ENCODE measurements at regions not wholly inside any gene's neighbourhood (a gene's known extent, or its start where the extent isn't known, plus 50 kb on each side); places are given as distances from the start of the nearest gene placed in this dataset.

DNA sequence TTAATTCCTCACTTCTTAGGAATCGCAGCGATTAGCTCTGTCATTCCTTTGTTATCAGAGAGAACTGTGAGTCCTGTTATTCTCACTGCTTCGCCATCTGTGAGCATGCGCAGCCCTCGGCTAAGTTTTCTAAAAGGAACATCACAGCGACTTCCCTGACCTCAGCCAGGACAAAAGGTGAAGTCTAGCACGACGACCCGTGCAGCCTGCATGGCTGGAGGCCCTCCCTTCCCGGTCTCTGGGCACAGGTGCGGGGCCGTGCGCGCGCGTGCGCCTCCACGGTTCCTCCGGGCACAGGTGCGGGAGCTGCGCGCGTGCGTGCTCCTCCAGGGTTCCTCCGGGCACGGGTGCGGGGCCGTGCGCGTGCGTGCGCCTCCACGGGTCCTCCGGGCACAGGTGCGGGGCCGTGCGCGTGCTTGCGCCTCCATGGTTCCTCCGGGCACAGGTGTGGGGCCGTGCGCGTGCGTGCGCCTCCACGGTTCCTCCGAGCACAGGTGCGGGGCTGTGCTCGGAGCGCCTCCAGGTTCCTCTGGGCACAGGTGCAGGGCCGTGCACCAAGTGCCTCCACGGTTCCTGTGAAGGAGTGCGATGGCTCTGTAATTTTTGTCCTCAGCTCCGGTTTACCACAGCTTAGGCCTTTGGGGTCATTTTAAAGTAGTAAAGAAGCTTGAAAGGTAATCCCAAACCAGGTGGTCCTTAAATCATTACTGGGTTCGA, 212.3 kb downstream of the ERMARD start:
- no peaks in the 10 kb centered on the region for H3K9me3 ChIP-seq (ENCODE audit: control insufficient read depth in 4 of 4, insufficient read depth in 3 of 4, low read length in 3 of 4)
- no peak overlapping the region for H3K27ac ChIP-seq (ENCODE audit: low read depth in 1 of 2, low read length in 1 of 2)
- no peak overlapping the region for H3K4me3 ChIP-seq
- no peak for ATAC-seq (ENCODE audit: insufficient read depth, low FRiP score)
- no peak for TF ChIP-seq CTCF (IDR thresholded peaks at IDR 0.05; ENCODE audit: control extremely low read depth, extremely low read depth)
- 92 to 95% methylated on average over 55 of the region's 55 CpGs for WGBS, 2 donors
- H3K9ac ChIP-seq (ENCODE audit: insufficient read depth in 1 of 2, low read length in 2 of 2): no peak overlapping the region
- no peaks in the 10 kb centered on the region for H3K36me3 ChIP-seq (ENCODE audit: control insufficient read depth in 4 of 4, insufficient read depth in 4 of 4, low read length in 4 of 4)
- H3K27me3 ChIP-seq (ENCODE audit: control insufficient read depth in 3 of 3, insufficient read depth in 3 of 3, low read length in 2 of 3): peaks cover 0 to 37% (median 4%) of the 10 kb centered on the region in 3 donors
- H3K4me1 ChIP-seq (ENCODE audit: control insufficient read depth in 5 of 5, insufficient read depth in 5 of 5, low read length in 5 of 5): peaks cover 0 to 12% (median 0%) of the 10 kb centered on the region in 5 donors
- no peak for DNase-seq

DNA sequence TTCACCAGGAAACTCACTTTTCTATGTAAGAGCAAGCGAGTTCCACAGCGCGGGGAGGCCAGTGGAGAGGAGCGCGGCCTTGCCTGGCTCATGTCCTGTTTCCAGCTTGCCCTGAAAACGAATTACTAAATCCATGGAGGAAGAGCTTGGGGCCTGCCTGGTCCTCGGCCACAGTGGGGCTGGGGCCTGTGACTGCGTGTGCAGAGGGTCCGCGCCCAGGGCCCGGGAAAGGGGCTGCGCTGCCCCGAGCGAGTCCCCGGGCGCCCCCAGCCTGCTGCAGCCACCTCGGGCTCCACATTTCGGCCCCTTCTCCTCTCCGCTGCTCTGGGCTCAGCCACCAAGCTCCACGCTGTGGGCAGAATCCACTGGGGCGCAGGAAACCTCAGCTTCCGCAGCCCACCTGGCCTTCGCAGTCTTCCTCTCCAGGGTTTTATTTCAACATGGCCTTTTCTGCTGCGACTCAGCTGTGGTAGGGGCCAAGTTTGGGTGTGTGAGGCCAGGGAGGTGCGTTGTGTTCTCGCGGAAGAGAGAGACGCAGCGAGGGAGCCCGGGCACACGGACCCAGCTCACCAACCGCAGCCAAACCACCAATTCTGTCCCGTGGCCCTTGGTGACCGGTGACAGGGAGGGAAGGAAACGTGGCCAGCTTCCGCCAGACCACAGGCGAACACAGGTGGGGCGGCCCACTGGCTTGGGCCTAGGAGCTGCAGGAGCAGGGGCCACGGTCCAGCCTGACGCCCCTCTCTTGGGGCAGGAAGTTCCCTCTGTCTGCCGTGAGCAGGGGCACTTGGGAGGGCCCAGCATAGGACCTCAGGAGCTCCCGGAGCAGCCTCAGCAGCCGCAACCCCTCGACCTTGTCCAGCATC, 211.4 kb downstream of the ERMARD start:
- ATAC-seq (ENCODE audit: insufficient read depth, low FRiP score) (no peak), DNase-seq (no peak)
- no peak for TF ChIP-seq CTCF (IDR thresholded peaks at IDR 0.05; ENCODE audit: control extremely low read depth, extremely low read depth)
- H3K4me3 ChIP-seq: no peak overlapping the region
- no peak overlapping the region for H3K9ac ChIP-seq (ENCODE audit: insufficient read depth in 1 of 2, low read length in 2 of 2)
- no peak overlapping the region for H3K27ac ChIP-seq (ENCODE audit: low read depth in 1 of 2, low read length in 1 of 2)
- H3K9me3 ChIP-seq (ENCODE audit: control insufficient read depth in 4 of 4, insufficient read depth in 3 of 4, low read length in 3 of 4): peaks cover 0 to 2% (median 0%) of the 10 kb centered on the region in 4 donors
- peaks cover 0 to 39% (median 4%) of the 10 kb centered on the region in 3 donors for H3K27me3 ChIP-seq (ENCODE audit: control insufficient read depth in 3 of 3, insufficient read depth in 3 of 3, low read length in 2 of 3)
- H3K36me3 ChIP-seq (ENCODE audit: control insufficient read depth in 4 of 4, insufficient read depth in 4 of 4, low read length in 4 of 4): no peaks in the 10 kb centered on the region
- H3K4me1 ChIP-seq (ENCODE audit: control insufficient read depth in 5 of 5, insufficient read depth in 5 of 5, low read length in 5 of 5): peaks cover 0 to 12% (median 0%) of the 10 kb centered on the region in 5 donors
- WGBS, 2 donors: 87 to 91% methylated on average over 44 of the region's 44 CpGs

DNA sequence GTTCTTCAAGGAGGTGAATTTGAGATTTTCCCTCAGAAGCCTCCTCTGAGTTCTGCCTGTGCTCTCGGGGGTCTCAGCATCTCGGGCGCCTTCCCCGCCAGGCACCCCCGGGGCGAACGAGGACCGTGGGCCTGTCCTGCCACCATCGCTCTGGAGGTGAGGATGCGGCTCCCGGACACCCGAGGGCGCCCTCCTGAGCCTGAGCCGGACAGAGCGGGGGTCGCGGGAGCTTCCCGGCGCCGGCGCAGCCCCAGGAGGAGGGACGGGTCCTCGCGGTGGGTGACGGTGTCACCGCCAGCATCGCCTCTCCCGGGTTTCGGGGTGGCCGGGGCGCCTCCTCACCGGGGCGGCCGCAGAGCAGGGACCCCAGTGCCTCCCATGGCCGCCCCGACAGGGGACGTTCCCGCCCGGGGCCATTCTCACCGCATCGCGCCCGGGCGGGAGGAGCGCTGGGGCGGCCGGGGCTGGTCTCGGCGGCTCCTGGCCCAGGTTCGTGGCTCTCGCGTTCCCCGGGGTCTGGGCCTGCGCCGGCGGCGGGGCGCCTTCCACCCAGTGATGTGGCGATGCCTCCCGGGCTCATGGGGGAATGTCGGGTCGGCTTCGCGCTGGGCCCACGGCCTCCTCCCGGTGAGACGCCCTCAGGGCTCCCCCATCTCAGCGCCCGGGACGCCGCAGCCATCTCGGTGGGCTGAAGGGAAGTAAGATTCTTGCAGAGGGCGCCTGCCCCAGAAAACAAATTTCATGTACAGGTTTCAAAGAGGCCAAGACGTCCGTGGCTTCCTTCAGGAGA, 210.5 kb downstream of the ERMARD start:
- DNase-seq: peak; percentile 59 to 65 (median 62)

More for the DNA sequence above, 210.5 kb downstream of the ERMARD start:
- TF ChIP-seq CTCF (IDR thresholded peaks at IDR 0.05; ENCODE audit: control extremely low read depth, extremely low read depth): no peak
- ATAC-seq (ENCODE audit: insufficient read depth, low FRiP score): no peak
- 9 to 13% methylated on average over 43 to 75 of the region's 75 CpGs for WGBS, 2 donors
- no peak overlapping the region for H3K27ac ChIP-seq (ENCODE audit: low read depth in 1 of 2, low read length in 1 of 2)
- no peaks in the 10 kb centered on the region for H3K36me3 ChIP-seq (ENCODE audit: control insufficient read depth in 4 of 4, insufficient read depth in 4 of 4, low read length in 4 of 4)
- H3K4me1 ChIP-seq (ENCODE audit: control insufficient read depth in 5 of 5, insufficient read depth in 5 of 5, low read length in 5 of 5): peaks cover 0 to 12% (median 0%) of the 10 kb centered on the region in 5 donors
- peaks cover 0 to 39% (median 4%) of the 10 kb centered on the region in 3 donors for H3K27me3 ChIP-seq (ENCODE audit: control insufficient read depth in 3 of 3, insufficient read depth in 3 of 3, low read length in 2 of 3)
- no peak overlapping the region for H3K4me3 ChIP-seq
- H3K9ac ChIP-seq (ENCODE audit: insufficient read depth in 1 of 2, low read length in 2 of 2): peak overlapping the region in 1 of 2 donors; percentile 6
- peaks cover 0 to 2% (median 0%) of the 10 kb centered on the region in 4 donors for H3K9me3 ChIP-seq (ENCODE audit: control insufficient read depth in 4 of 4, insufficient read depth in 3 of 4, low read length in 3 of 4)

Data from lung (tissue), 11 donors.